ENCODE measurements at regions not wholly inside any gene's neighbourhood (a gene's known extent, or its start where the extent isn't known, plus 50 kb on each side); places are given as distances from the start of the nearest gene placed in this dataset.

DNA sequence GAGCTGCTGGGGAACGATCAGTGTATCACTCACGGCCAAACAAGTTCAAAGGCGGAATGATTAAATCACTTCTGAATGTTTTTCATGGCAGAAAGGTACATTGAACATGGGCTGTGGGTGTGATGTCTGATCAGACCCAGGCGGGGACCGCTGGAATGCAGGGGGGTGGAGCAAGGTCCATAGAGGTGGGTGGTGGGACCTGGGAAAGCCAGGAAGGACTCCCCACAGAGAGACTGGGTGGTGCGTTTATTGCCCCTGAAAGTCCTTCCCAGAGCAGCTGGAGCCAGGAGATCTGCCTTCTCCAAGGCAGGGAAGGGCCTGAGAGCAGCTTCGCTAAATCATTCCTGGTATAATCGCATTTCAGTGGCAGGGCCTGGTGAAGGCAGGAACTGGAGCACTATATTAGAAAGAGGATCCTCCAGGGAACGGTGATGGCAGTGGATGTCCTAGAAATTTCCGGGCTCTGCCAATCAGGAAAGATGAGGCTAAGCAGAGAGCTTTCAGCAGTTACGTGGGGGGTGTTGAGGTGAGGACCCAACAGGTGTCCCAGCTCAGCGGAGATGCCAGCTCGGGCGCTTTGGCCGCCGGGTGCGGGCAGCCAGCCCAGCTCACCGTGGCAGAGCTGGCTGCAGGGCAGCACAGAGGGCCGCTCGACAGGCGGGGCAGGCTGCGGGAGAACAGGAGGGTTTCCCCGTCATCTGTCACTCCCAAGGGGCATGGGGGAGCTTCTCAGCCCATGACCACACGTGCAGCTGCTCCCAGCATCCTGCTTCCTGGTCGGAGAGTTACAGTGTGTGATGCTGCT is 271.7 kb downstream of the CTTN start:
- DNase-seq (ENCODE audit: low spot score), result no peak
- H3K9ac ChIP-seq (ENCODE audit: low read depth in 1 of 2, low read length in 2 of 2), result no peak overlapping the region
- peaks cover 5 to 24% (median 13%) of the 10 kb centered on the region in 4 donors for H3K4me1 ChIP-seq (ENCODE audit: control insufficient read depth in 4 of 4, insufficient read depth in 4 of 4, low read length in 3 of 4)
- H3K27me3 ChIP-seq (ENCODE audit: control insufficient read depth in 4 of 4, insufficient read depth in 4 of 4, low read length in 3 of 4), result no peaks in the 10 kb centered on the region
- no peak overlapping the region for H3K27ac ChIP-seq (ENCODE audit: low read depth in 1 of 2, low read length in 2 of 2)
- WGBS, result 88% methylated on average over 25 of the region's 25 CpGs
- H3K36me3 ChIP-seq (ENCODE audit: control insufficient read depth in 4 of 4, insufficient read depth in 3 of 4, low read depth in 1 of 4, low read length in 3 of 4), result peaks cover 0 to 3% (median 0%) of the 10 kb centered on the region in 4 donors
- TF ChIP-seq GABPA (IDR thresholded peaks at IDR 0.05 in 1 of 2, conservative IDR thresholded peaks at IDR 0.05 in 1 of 2), result no peak
- TF ChIP-seq TAF1 (conservative IDR thresholded peaks at IDR 0.05), result no peak
- no peak for TF ChIP-seq RXRA (IDR thresholded peaks at IDR 0.05)
- TF ChIP-seq, protein P1, sequence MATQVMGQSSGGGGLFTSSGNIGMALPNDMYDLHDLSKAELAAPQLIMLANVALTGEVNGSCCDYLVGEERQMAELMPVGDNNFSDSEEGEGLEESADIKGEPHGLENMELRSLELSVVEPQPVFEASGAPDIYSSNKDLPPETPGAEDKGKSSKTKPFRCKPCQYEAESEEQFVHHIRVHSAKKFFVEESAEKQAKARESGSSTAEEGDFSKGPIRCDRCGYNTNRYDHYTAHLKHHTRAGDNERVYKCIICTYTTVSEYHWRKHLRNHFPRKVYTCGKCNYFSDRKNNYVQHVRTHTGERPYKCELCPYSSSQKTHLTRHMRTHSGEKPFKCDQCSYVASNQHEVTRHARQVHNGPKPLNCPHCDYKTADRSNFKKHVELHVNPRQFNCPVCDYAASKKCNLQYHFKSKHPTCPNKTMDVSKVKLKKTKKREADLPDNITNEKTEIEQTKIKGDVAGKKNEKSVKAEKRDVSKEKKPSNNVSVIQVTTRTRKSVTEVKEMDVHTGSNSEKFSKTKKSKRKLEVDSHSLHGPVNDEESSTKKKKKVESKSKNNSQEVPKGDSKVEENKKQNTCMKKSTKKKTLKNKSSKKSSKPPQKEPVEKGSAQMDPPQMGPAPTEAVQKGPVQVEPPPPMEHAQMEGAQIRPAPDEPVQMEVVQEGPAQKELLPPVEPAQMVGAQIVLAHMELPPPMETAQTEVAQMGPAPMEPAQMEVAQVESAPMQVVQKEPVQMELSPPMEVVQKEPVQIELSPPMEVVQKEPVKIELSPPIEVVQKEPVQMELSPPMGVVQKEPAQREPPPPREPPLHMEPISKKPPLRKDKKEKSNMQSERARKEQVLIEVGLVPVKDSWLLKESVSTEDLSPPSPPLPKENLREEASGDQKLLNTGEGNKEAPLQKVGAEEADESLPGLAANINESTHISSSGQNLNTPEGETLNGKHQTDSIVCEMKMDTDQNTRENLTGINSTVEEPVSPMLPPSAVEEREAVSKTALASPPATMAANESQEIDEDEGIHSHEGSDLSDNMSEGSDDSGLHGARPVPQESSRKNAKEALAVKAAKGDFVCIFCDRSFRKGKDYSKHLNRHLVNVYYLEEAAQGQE (IDR thresholded peaks at IDR 0.05), result no peak
- TF ChIP-seq, protein P2, sequence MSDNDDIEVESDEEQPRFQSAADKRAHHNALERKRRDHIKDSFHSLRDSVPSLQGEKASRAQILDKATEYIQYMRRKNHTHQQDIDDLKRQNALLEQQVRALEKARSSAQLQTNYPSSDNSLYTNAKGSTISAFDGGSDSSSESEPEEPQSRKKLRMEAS (IDR thresholded peaks at IDR 0.05), result no peak
- TF ChIP-seq RAD21 (IDR thresholded peaks at IDR 0.05), result no peak
- no peak for TF ChIP-seq FOXA2 (IDR thresholded peaks at IDR 0.05)
- no peak for TF ChIP-seq EGR1 (IDR thresholded peaks at IDR 0.05; ENCODE audit: low read depth in 2 of 2)
- TF ChIP-seq HNF4G (IDR thresholded peaks at IDR 0.05), result no peak
- no peak for TF ChIP-seq JUND (IDR thresholded peaks at IDR 0.05)
- TF ChIP-seq, protein P3, sequence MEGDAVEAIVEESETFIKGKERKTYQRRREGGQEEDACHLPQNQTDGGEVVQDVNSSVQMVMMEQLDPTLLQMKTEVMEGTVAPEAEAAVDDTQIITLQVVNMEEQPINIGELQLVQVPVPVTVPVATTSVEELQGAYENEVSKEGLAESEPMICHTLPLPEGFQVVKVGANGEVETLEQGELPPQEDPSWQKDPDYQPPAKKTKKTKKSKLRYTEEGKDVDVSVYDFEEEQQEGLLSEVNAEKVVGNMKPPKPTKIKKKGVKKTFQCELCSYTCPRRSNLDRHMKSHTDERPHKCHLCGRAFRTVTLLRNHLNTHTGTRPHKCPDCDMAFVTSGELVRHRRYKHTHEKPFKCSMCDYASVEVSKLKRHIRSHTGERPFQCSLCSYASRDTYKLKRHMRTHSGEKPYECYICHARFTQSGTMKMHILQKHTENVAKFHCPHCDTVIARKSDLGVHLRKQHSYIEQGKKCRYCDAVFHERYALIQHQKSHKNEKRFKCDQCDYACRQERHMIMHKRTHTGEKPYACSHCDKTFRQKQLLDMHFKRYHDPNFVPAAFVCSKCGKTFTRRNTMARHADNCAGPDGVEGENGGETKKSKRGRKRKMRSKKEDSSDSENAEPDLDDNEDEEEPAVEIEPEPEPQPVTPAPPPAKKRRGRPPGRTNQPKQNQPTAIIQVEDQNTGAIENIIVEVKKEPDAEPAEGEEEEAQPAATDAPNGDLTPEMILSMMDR (IDR thresholded peaks at IDR 0.05; ENCODE audit: low read depth, low read length, missing input control), result no peak
- no peak overlapping the region for H3K4me3 ChIP-seq (ENCODE audit: low read depth in 1 of 3, low read length in 3 of 3)
- no peaks in the 10 kb centered on the region for H3K9me3 ChIP-seq (ENCODE audit: control insufficient read depth in 4 of 4, low read length in 3 of 4)

DNA sequence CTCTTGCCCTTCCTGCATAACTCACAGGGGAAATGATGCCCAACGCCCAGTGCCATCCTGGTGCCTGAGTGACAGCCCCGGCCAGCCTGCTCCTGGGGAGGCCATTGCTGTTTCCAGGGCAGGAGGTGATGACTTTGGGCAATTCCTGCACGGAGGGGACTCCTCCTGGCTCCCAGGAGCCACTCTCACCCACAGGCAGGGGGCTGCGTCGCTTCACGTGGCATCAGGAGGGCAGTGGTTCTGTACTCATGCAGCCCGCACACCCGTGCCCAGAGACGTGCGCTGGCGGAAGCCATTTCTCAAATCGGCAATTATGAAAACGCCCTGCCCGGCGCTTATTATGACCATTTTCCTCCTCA is 272.3 kb downstream of the CTTN start:
- Histone ChIP-seq H3K4me1 (ENCODE audit: control insufficient read depth in 4 of 4, insufficient read depth in 4 of 4, low read length in 3 of 4) (peaks cover 5 to 24% (median 13%) of the 10 kb centered on the region in 4 donors), H3K27ac (ENCODE audit: low read depth in 1 of 2, low read length in 2 of 2) (no peak overlapping the region), H3K9ac (ENCODE audit: low read depth in 1 of 2, low read length in 2 of 2) (no peak overlapping the region), H3K4me3 (ENCODE audit: low read depth in 1 of 3, low read length in 3 of 3) (no peak overlapping the region), H3K27me3 (ENCODE audit: control insufficient read depth in 4 of 4, insufficient read depth in 4 of 4, low read length in 3 of 4) (no peaks in the 10 kb centered on the region), H3K36me3 (ENCODE audit: control insufficient read depth in 4 of 4, insufficient read depth in 3 of 4, low read depth in 1 of 4, low read length in 3 of 4) (peaks cover 0 to 3% (median 0%) of the 10 kb centered on the region in 4 donors), H3K9me3 (ENCODE audit: control insufficient read depth in 4 of 4, low read length in 3 of 4) (no peaks in the 10 kb centered on the region)
- DNase-seq (ENCODE audit: low spot score), result no peak
- TF ChIP-seq NR2F2 (IDR thresholded peaks at IDR 0.05), result no peak
- no peak for TF ChIP-seq GABPA (IDR thresholded peaks at IDR 0.05 in 1 of 2, conservative IDR thresholded peaks at IDR 0.05 in 1 of 2)
- no peak for TF ChIP-seq HNF4G (IDR thresholded peaks at IDR 0.05)
- no peak for TF ChIP-seq TAF1 (conservative IDR thresholded peaks at IDR 0.05)
- TF ChIP-seq, protein P2 (IDR thresholded peaks at IDR 0.05), result no peak
- TF ChIP-seq, protein P3 (IDR thresholded peaks at IDR 0.05; ENCODE audit: low read depth, low read length, missing input control), result no peak
- TF ChIP-seq, protein P4, sequence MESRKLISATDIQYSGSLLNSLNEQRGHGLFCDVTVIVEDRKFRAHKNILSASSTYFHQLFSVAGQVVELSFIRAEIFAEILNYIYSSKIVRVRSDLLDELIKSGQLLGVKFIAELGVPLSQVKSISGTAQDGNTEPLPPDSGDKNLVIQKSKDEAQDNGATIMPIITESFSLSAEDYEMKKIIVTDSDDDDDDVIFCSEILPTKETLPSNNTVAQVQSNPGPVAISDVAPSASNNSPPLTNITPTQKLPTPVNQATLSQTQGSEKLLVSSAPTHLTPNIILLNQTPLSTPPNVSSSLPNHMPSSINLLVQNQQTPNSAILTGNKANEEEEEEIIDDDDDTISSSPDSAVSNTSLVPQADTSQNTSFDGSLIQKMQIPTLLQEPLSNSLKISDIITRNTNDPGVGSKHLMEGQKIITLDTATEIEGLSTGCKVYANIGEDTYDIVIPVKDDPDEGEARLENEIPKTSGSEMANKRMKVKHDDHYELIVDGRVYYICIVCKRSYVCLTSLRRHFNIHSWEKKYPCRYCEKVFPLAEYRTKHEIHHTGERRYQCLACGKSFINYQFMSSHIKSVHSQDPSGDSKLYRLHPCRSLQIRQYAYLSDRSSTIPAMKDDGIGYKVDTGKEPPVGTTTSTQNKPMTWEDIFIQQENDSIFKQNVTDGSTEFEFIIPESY (IDR thresholded peaks at IDR 0.05), result no peak
- TF ChIP-seq, protein P1 (IDR thresholded peaks at IDR 0.05), result no peak
- no peak for TF ChIP-seq HNF4A (conservative IDR thresholded peaks at IDR 0.05)
- no peak for TF ChIP-seq RAD21 (IDR thresholded peaks at IDR 0.05)
- TF ChIP-seq EGR1 (IDR thresholded peaks at IDR 0.05; ENCODE audit: low read depth in 2 of 2), result no peak
- WGBS, result 90% methylated on average over 15 of the region's 15 CpGs

Data from liver (tissue), 8 donors.